AG04450 (cell line): ENCODE measurements at regions not wholly inside any gene's neighbourhood (a gene's known extent, or its start where the extent isn't known, plus 50 kb on each side); places are given as distances from the start of the nearest gene placed in this dataset.

ENCODE experiments used
- CTCF ChIA-PET: fragments of 300-600, 350-600 bp; formaldehyde crosslinking; extraction: SDS; loops from one replicate; lab custom pipeline; 2022; ENCODE audit warnings: antibody characterized with exemption, inconsistent platforms; lab: Charles Lee
- POLR2A ChIA-PET: fragments of 350-600 bp; formaldehyde crosslinking; extraction: SDS; loops from one replicate; lab custom pipeline; 2021; ENCODE audit warnings: antibody characterized with exemption, inconsistent platforms; lab: Yijun Ruan, JAX
- DNase-seq: peaks from one replicate; pipeline ENCODE4 v3.0.0-alpha.2; 2011; ENCODE audit warnings: low read depth, low spot score
- H3K27ac ChIP-seq: one replicate; pipeline ENCODE4 v1.5.1; 2012; ENCODE audit warnings: low read depth, low read length, control low read depth
- H3K27me3 ChIP-seq: one replicate; pipeline ENCODE4 v1.6.0; 2012; ENCODE audit warnings: low read length; ENCODE audit not compliant: control insufficient read depth, insufficient read depth
- H3K4me3 ChIP-seq: 2 replicates; pipeline ENCODE4 v1.5.1; 2011; ENCODE audit warnings: mild to moderate bottlenecking, low read depth, low read length, control low read depth
- H3K9me3 ChIP-seq: 2 replicates; pipeline ENCODE4 v1.5.1; 2012; ENCODE audit warnings: low read length; ENCODE audit not compliant: control insufficient read depth, insufficient read depth
- TF ChIP-seq, protein P1 (sequence below): IDR thresholded peaks from 2 replicates; pipeline ENCODE4 v1.5.1; 2011; ENCODE audit warnings: low read depth, low read length, control low read depth, inconsistent platforms

DNA sequence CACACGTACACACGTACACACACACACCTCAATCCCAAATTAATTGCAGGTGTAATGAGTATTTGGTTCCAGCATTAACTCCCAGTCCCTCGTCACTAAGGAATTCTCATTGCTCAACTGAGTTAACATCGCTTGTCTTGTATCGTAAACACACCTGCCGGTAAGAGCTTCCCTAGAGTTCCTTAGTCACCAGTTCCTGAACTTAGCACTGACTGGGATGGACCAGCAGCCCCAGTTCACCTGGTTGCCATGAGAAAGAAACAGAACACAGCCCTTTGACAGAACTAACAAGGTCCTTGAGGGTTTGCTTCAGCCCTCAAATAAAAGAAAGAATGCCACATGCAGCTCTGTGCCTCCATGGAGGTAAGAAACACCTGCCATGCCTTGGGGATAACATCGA is 66.3 kb upstream of the SLCO3A1 start:
- TF ChIP-seq, protein P1, sequence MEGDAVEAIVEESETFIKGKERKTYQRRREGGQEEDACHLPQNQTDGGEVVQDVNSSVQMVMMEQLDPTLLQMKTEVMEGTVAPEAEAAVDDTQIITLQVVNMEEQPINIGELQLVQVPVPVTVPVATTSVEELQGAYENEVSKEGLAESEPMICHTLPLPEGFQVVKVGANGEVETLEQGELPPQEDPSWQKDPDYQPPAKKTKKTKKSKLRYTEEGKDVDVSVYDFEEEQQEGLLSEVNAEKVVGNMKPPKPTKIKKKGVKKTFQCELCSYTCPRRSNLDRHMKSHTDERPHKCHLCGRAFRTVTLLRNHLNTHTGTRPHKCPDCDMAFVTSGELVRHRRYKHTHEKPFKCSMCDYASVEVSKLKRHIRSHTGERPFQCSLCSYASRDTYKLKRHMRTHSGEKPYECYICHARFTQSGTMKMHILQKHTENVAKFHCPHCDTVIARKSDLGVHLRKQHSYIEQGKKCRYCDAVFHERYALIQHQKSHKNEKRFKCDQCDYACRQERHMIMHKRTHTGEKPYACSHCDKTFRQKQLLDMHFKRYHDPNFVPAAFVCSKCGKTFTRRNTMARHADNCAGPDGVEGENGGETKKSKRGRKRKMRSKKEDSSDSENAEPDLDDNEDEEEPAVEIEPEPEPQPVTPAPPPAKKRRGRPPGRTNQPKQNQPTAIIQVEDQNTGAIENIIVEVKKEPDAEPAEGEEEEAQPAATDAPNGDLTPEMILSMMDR: no peak
- POLR2A ChIA-PET: no interaction called here
- no peak overlapping the region for H3K27ac ChIP-seq
- DNase-seq: no peak
- no peaks in the 10 kb centered on the region for H3K9me3 ChIP-seq
- CTCF ChIA-PET: no interaction called here
- H3K27me3 ChIP-seq: no peaks in the 10 kb centered on the region
- no peak overlapping the region for H3K4me3 ChIP-seq

DNA sequence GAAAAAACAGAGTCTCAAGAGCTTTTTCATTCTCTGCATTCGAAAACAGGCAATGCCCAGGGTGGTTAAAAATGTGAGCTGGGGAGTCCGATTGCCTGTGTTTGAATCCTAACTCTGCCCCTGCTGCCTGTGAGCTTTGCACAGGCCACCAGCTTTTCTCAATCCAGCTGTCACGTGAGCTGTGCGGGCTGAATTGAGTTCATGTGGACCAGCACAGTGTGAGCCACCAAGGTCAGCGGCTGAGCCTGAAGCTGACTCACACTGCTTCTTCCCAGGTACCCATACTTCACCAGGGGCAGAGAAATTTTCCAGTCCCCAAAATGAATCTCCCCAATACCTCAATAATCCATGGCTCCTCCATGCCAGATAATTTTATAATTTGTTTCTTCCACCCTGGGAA is 64.4 kb upstream of the SLCO3A1 start:
- POLR2A ChIA-PET: no interaction called here
- no peaks in the 10 kb centered on the region for H3K27me3 ChIP-seq
- CTCF ChIA-PET: interaction anchor here (0.6 kb wide), 1 partner anchor 65 kb away, joined by 4 read pairs; the partner anchor contains the start of gene SLCO3A1

DNA sequence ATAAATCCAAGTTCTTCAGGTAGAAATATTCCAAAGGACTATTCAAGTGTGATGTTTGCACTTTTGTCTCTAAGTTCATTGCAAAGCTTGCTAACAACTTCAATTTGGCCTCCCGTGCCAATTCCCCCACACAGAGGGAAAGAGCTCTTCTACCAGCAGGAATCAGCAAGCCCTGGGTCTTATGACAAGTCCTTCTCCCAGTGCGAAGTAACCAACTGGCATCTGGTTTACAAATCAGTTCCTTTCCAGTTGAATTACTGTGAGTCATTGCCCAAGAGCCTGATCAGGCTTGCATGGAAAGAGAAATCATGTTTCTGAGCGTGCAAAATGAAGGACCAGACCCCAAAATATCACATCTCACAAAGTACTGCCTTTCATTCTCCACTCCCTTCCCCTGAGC is 62.7 kb upstream of the SLCO3A1 start:
- POLR2A ChIA-PET: no interaction called here
- DNase-seq: no peak

More for the DNA sequence above, 64.4 kb upstream of the SLCO3A1 start:
- TF ChIP-seq, protein P1: no peak
- no peak for DNase-seq
- H3K4me3 ChIP-seq: no peak overlapping the region
- H3K27ac ChIP-seq: no peak overlapping the region
- no peaks in the 10 kb centered on the region for H3K9me3 ChIP-seq

DNA sequence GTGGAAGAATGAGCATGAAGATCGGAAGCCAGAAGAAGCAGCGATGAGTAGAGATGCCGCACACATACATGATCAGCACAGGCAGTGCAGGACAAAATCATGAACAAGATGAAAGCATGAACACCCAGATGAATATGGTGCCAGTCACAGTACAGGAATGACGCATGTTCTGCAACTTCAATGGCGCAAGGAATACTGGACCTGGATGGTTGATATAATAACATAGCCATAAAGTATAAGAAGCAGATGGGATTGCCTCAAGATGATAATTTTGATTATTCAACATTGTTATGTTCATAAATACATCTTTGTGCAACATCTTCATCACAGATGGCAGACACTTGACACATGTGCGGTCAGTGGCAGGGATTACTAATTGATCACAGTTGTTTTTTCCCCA is 59.7 kb upstream of the SLCO3A1 start:
- Histone ChIP-seq H3K9me3 (no peaks in the 10 kb centered on the region), H3K4me3 (no peak overlapping the region), H3K27me3 (no peaks in the 10 kb centered on the region), H3K27ac (no peak overlapping the region)
- DNase-seq: no peak
- TF ChIP-seq, protein P1: no peak
- CTCF ChIA-PET: no interaction called here
- POLR2A ChIA-PET: no interaction called here

More for the DNA sequence above, 62.7 kb upstream of the SLCO3A1 start:
- Histone ChIP-seq H3K9me3 (no peaks in the 10 kb centered on the region), H3K27ac (no peak overlapping the region), H3K27me3 (no peaks in the 10 kb centered on the region), H3K4me3 (no peak overlapping the region)
- CTCF ChIA-PET: interaction anchor here (1.0 kb wide), 1 partner anchor 287 kb away, joined by 3 read pairs; no protein-coding TSS in a partner anchor
- TF ChIP-seq, protein P1: no peak

DNA sequence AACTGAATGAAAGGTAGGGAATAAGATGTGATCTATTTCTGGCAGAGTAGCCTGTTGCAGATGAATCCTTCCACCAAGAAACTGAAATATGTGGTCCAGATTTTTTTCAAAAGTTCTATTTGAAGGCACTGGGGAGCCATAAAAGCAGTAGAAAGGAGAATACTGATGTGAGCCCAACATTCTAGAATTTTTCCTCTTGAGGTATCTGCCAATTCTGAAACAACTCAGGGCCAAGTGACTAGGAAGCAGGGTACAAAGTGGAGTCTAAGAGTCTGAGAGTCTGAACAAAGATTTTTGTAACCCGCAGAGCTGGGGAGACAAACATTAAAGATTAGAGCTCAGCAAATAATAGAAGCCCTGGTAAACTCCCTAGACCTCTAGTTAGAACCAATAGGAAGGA is 58.3 kb upstream of the SLCO3A1 start:
- CTCF ChIA-PET: no interaction called here

More for the DNA sequence above, 58.3 kb upstream of the SLCO3A1 start:
- Histone ChIP-seq H3K27ac (no peak overlapping the region), H3K27me3 (no peaks in the 10 kb centered on the region), H3K9me3 (no peaks in the 10 kb centered on the region), H3K4me3 (no peak overlapping the region)
- TF ChIP-seq, protein P1: no peak
- POLR2A ChIA-PET: no interaction called here
- no peak for DNase-seq
